HG03342 (cell line): ENCODE measurements at regions not wholly inside any gene's neighbourhood (a gene's known extent, or its start where the extent isn't known, plus 50 kb on each side); places are given as distances from the start of the nearest gene placed in this dataset.
A peak's percentile ranks its signal among the peaks of the same experiment; 100 is the strongest.
"Not testable (repeated sequence)": the region's sequence is repeated elsewhere in the genome, so short reads cannot be mapped to it uniquely, and the experiment has no call there.

Experiments
- ATAC-seq: cut with Tn5 transposase; IDR thresholded peaks from one replicate; pipeline ENCODE4 v1.9.1; 2021; ENCODE audit warnings: mild to moderate bottlenecking, moderate library complexity; ENCODE audit not compliant: unreplicated experiment

- no peak for ATAC-seq
Observed at GRCh38 chr7:149635561-149636329, 137.6 kb downstream of the ZNF467 start.

DNA sequence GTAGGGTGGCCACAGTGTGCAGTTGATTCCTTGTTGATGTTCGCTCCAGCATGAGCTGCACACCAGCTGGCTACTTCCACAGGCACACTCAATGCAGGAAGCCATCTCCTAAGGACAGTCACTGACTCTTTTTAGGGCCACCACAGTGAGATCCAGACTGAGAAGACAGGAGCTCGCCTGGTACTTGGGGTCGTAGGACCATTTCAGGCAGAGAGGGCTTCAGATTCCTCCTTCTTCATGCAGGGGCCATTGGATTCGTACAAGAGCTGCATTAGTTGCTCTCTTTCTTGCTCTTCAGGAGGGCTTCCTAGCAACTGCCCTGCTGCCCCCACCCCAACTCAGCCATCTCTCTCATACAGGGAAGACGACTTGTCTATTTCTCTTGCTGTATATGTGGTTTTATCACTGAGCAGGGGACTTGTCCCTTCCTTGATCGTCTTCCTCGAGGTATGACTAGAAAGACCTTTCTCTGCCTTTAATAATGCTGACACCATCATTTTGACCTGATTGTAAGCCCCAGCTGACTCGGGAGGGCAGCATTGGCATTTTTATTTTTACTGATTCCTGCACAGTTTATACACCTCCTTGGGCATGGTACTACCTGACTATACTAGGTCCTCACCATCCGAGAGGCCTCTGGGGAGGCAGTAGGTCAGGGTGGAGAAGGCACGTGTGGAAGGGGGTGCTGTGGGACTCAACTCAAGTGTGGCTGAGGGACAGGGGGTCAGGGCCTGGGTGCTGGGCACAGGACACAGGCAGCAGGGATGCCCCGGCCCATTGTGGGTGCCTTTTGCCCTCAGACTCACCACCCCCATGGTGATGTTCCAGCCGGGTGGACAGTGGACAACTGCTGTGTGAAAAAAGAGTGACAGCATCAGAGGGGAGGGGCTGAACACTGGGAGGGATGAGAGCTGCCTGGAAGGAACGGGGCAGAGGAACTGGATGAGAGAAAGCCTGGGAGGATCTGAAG, 136.7 kb upstream of the ZNF746 start:
- no peak for ATAC-seq

DNA sequence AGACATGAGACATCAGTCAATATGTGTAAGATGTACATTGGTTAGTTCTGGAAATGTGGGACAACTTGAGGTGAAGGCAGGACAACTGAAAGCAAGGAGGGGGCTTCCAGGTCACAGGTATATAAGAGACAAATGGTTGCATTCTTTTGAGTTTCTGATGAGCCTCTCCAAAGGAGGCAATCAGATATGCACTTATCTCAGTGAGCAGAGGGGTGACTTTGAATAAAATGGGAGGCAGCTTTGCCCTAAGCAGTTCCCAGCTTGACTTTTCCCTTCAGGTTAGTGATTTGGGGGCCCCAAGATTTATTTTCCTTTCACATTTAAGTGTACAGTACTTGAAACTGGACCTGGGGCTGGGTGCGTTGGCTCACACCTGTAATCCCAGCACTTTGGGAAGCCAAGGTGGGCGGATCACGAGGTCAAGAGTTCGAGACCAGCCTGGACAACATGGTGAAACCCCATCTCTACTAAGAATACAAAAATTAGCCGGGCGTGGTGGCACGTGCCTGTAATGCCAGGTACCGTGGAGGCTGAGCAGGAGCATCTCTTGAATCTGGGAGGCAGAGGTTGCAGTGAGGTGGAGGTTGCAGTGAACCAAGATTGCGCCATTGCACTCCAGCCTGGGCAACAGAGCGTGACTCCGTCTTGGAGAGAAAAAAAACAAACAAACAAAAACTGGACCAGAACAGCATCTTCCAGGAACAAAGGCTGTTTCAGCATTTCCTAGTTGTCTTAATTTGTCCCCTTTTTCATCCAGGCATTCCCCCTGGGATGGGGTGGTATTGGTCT, 130.9 kb upstream of the ZNF746 start:
- ATAC-seq, result not testable (repeated sequence)

DNA sequence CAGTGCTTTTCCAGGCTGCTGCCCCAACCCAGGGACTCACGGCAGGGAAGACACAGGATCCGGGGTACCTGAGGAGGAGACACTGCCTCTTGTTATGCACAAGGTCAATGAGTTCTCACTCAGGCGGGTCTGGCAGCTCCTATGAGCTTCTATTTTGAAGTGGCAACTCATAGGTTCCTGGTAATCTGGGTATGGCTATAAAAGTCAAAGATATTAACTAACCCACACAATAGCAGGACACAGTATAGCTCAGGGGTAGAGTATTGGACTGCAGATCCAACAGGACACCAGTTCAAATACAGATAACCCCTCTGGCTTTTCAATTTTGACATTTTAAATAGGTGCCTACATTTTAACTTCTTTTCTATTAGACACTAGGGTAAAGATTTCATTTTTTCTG, 130.3 kb upstream of the ZNF746 start:
- ATAC-seq, result no peak

- ATAC-seq, result no peak
Observed at GRCh38 chr7:149626972-149627371, 129.4 kb upstream of the ZNF746 start.

- ATAC-seq, result no peak
Observed at GRCh38 chr7:149625947-149626392, 128.4 kb upstream of the ZNF746 start.

DNA sequence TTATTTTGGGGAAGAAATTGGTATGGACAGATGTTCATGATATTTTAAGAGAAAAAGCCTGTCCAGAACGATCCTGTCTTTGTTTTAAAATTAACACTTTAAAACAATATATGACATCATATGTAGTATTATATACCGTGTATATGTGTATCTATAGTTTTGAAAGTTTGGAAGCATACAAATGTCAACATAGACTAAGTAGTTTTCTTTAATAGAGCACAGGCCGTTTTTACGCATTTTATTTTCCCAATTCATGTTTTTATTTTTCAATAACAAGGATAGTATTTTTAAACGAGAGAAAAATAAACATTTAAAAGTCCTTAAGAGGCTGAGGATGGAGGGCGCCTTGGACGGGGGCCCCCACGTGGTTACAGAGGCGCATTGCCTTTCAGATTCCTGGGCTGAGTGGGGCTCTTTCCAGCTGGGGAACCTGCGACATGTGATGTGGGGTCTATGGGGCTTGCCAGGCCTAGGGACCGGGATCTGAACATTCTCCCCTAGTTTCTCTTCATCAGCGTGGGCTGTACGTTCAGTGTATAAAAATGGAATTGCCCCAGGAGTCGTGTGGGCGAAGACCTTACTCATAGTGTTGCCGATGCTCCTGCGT, 127.8 kb upstream of the ZNF746 start:
- ATAC-seq, result no peak

- peak; percentile 85 for ATAC-seq
Observed at GRCh38 chr7:149624419-149625339, 127.1 kb upstream of the ZNF746 start.

- peak; percentile 7 for ATAC-seq
Observed at GRCh38 chr7:149624006-149624405, 126.4 kb upstream of the ZNF746 start.

DNA sequence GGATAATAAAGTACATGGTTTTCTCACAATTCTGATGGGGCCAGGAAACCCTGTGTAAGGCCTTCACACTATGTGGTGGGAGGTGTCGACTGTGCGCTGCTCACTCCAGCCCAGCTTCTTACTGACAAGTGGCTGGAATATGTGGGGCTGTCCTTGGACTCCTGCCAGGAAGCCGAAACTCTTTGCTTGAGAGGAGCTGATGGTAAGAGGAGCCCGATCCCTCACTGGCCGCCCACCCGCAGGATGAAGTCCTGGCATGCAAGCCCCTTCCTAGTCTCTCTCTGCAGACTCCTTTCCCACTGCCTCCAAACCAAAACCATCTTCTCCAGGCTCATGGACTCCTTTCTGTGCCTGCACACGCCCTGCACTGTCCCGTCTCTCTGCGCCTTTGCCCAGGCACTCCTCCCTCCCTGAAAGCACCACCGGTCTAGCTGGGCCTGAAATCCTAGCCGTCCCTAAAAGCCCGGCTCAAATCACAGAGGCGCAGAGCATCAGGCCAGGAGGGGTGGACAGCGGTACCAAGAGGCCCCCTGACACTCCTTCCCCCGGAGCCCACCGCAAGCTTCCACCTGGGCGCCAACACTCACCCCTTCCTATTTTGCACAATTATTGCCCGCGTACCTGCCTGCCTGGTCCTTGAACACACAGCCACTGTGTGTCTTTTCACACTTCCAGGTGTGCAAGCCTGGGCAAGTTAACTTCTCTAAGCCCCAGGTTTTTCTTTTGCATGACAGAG, 125.8 kb upstream of the ZNF746 start:
- not testable (repeated sequence) for ATAC-seq

GRCh38 chr7:149622444-149623210, 125.0 kb upstream of the ZNF746 start:
- no peak for ATAC-seq

- ATAC-seq, result no peak
Observed at GRCh38 chr7:149621776-149622175, 124.2 kb upstream of the ZNF746 start.

DNA sequence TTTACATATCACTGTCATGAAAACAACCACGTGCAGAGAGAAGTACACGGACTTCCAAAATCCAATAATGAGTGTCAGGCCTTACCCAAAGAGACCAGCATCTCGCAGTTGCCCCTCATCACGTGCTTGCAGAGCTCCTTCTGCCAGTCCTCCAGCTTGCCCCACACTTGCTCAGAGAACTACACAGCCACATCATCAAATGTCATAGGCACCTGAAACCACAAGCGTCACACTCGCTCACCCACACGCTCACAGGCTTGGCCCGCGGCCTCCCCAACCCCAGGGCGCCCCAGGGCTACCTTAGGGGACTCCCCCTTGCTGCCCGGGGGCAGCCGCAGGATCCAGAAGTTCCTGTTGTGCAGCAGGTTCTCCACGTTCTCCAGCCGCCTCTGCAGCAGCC, 123.4 kb upstream of the ZNF746 start:
- peak; percentile 46 for ATAC-seq

DNA sequence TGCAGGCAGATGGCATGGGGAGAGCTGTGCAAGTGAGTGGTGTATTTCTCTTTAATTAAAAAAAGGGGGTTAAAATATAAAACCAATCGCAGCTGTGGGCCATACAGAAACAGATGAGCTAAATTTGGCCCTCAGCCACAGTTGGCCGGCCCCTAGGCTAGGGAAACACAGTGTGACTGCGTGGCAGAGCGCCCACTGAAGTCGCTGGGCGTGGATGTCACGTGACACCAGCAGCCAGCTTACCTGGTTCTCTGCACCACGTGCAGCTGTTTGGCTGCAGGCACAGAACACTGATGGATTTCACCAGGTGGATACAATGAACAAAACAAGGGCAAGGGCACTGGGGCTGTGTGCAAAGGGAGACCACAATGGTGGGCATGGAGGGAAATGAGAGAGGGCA, 119.3 kb upstream of the ZNF746 start:
- no peak for ATAC-seq

DNA sequence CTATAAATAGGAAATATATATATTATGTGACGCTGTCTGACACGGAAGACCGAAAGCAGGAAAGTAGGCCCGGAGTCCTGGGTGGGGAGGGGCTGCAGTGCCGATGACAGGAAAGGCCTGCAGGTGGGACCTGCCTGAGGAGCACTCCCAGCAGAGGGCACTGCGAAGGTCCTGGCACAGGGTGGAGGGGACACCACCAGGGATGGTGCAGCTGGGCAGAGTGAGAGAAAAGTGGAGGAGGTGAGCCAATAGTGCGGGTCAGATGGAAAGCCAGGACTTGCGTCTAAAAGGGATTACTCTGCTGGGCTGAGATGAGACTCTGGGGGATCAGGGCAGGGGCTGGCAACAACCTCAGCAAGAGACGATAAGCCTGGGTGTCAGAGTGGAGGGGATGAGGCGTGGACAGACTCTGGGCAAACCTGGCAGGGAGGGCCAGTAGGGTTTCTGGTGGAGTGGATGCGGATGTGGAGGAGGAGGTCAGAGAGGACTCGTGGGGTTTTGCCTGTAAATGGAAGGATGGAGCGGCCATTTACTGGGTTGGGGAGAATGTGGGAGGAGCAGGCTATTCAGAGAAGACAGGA, 118.2 kb upstream of the ZNF746 start:
- ATAC-seq, result no peak

GRCh38 chr7:149610441-149611011, 112.9 kb upstream of the ZNF746 start:
- no peak for ATAC-seq

DNA sequence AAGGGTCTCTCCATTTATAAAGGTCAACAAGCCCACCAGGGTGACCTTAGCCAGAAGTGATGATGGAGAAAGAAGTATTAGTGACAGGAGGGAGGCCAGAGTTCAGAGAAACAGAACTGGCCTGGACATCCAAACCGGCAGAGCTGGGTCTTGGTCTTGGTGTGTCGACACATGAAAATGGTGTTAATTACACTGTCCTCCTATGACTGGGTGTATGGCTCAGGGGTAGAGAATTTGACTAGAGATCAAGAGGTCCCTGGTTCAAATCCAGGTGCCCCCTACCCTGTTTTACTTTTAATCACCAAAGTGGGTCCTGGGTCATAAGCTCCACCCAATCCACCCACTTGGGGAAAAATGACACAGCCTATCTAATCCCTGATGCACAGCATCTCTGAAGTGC, 110.6 kb upstream of the ZNF746 start:
- ATAC-seq, result no peak
